OCI-LY7 (cell line): ENCODE measurements at regions not wholly inside any gene's neighbourhood (a gene's known extent, or its start where the extent isn't known, plus 50 kb on each side); places are given as distances from the start of the nearest gene placed in this dataset.
A peak's percentile ranks its signal among the peaks of the same experiment; 100 is the strongest.

Source experiments
- BruUV-seq: library from RNA; stranded (reverse); fragments of 400-500 nt; replicated peaks from 2 replicates; lab custom pipeline; 2021; lab: Mats Ljungman, UMichigan
- CTCF ChIA-PET: fragments of 300-600 bp; sonication (Branson Sonifier 250); formaldehyde crosslinking; loops from one replicate; lab custom pipeline; 2022; ENCODE audit warnings: antibody characterized with exemption; ENCODE audit not compliant: unreplicated experiment; lab: Charles Lee
- POLR2A ChIA-PET: fragments of 300-600 bp; sonication (Branson Sonifier 250); formaldehyde crosslinking; loops from one replicate; lab custom pipeline; 2022; ENCODE audit warnings: antibody characterized with exemption; lab: Charles Lee
- DNase-seq: peaks from one replicate; pipeline ENCODE4 v3.0.0-alpha.2; 2015; ENCODE audit warnings: low spot score
- H2AFZ ChIP-seq: fragments of 200-600 bp; sonication (generic), shearing (Covaris generic); 2 replicates; pipeline ENCODE4 v1.6.1; 2014; ENCODE audit warnings: mild to moderate bottlenecking, antibody characterized with exemption, low read length, moderate library complexity
- H3K27ac ChIP-seq: fragments of 200-600 bp; sonication (generic); 2 replicates; pipeline ENCODE4 v1.5.1; 2014; ENCODE audit warnings: mixed run types, low read depth, mild to moderate bottlenecking, moderate library complexity, low read length, inconsistent platforms; ENCODE audit not compliant: poor library complexity, severe bottlenecking
- H3K36me3 ChIP-seq: fragments of 200-600 bp; sonication (generic); 2 replicates; pipeline ENCODE4 v1.6.1; 2014; ENCODE audit warnings: mild to moderate bottlenecking, antibody characterized with exemption, low read length, moderate library complexity, mixed read lengths; ENCODE audit not compliant: insufficient read depth
- H3K4me1 ChIP-seq: fragments of 200-600 bp; sonication (generic); 2 replicates; pipeline ENCODE4 v1.5.1; 2014; ENCODE audit warnings: mild to moderate bottlenecking, low read length; ENCODE audit not compliant: insufficient read depth, poor library complexity, severe bottlenecking
- H3K4me2 ChIP-seq: fragments of 200-600 bp; sonication (generic); 2 replicates; pipeline ENCODE4 v1.6.1; 2014; ENCODE audit warnings: mild to moderate bottlenecking, low read length
- H3K4me3 ChIP-seq: fragments of 200-600 bp; sonication (generic); 2 replicates; pipeline ENCODE4 v1.5.1; 2014; ENCODE audit warnings: mild to moderate bottlenecking, low read depth, low read length; ENCODE audit not compliant: poor library complexity, severe bottlenecking
- H3K79me2 ChIP-seq: fragments of 200-600 bp; sonication (generic); 2 replicates; pipeline ENCODE4 v1.6.1; 2016; ENCODE audit warnings: low read depth, mild to moderate bottlenecking, low read length, moderate library complexity, mixed read lengths; ENCODE audit not compliant: insufficient read depth
- H3K9me2 ChIP-seq: fragments of 200-600 bp; sonication (generic); 2 replicates; pipeline ENCODE4 v1.6.1; 2016; ENCODE audit warnings: mild to moderate bottlenecking, low read length, mixed read lengths; ENCODE audit not compliant: insufficient read depth
- H3K9me3 ChIP-seq: fragments of 200-600 bp; sonication (generic); 2 replicates; pipeline ENCODE4 v1.6.1; 2014; ENCODE audit warnings: mild to moderate bottlenecking, mixed run types, low read length, mixed read lengths
- H4K20me1 ChIP-seq: fragments of 200-600 bp; sonication (generic); 2 replicates; pipeline ENCODE4 v1.6.1; 2014; ENCODE audit warnings: mild to moderate bottlenecking, antibody characterized with exemption, low read length, moderate library complexity, mixed read lengths; ENCODE audit not compliant: insufficient read depth
- CTCF ChIP-seq: fragments of 200-600 bp; sonication (generic); conservative IDR thresholded peaks from 2 replicates; pipeline ENCODE4 v1.5.1; 2014; ENCODE audit warnings: mild to moderate bottlenecking, antibody characterized with exemption, low read length, moderate library complexity, mixed read lengths
- EZH2phosphoT487 ChIP-seq: fragments of 200-600 bp; sonication (generic); IDR thresholded peaks from 2 replicates; pipeline ENCODE4 v1.6.1; 2018; ENCODE audit warnings: low read depth, borderline replicate concordance, mild to moderate bottlenecking, mixed run types, antibody characterized with exemption, low read length, moderate library complexity, mixed read lengths
- intact Hi-C: fragments of 100-400 bp; cut with micrococcal nuclease; formaldehyde crosslinking; loops from one replicate; pipeline ENCODE4 v1.10.0; 2022; ENCODE audit not compliant: unreplicated experiment

- Histone ChIP-seq H3K4me3 (no peak overlapping the region), H4K20me1 (no peaks in the 10 kb centered on the region), H3K79me2 (no peaks in the 10 kb centered on the region), H3K9me2 (no peaks in the 10 kb centered on the region), H3K4me2 (no peak overlapping the region), H3K4me1 (no peaks in the 10 kb centered on the region), H2AFZ (no peak overlapping the region), H3K9me3 (no peaks in the 10 kb centered on the region), H3K27ac (no peak overlapping the region), H3K36me3 (no peaks in the 10 kb centered on the region)
- intact Hi-C loops, result loop anchor here (10.0 kb wide), 1 partner anchor 62 kb away; no protein-coding TSS in a partner anchor
- POLR2A ChIA-PET, result interaction anchor here (0.7 kb wide), 1 partner anchor 13 kb away, joined by 5 read pairs; no protein-coding TSS in a partner anchor
- CTCF ChIA-PET, result no interaction called here
- TF ChIP-seq EZH2phosphoT487 (no peak), CTCF (no peak)
- DNase-seq, result no peak
- no TSS peak for BruUV-seq
Measured at GRCh38 chr9:2992427-2992826, 148.5 kb upstream of the PUM3 start.

GRCh38 chr9:2991292-2991691, 147.4 kb upstream of the PUM3 start:
- Histone ChIP-seq H3K9me2 (no peaks in the 10 kb centered on the region), H3K4me1 (no peaks in the 10 kb centered on the region), H2AFZ (no peak overlapping the region), H3K4me3 (no peak overlapping the region), H3K9me3 (no peaks in the 10 kb centered on the region), H4K20me1 (no peaks in the 10 kb centered on the region), H3K27ac (no peak overlapping the region), H3K36me3 (no peaks in the 10 kb centered on the region), H3K4me2 (no peak overlapping the region), H3K79me2 (no peaks in the 10 kb centered on the region)
- DNase-seq, result no peak
- intact Hi-C loops, result loop anchor here (10.0 kb wide), 1 partner anchor 64 kb away; no protein-coding TSS in a partner anchor
- BruUV-seq, result no TSS peak
- CTCF ChIA-PET, result no interaction called here
- POLR2A ChIA-PET, result interaction anchor here (0.5 kb wide), 1 partner anchor 410 kb away, joined by 4 read pairs; no protein-coding TSS in a partner anchor
- no peak for TF ChIP-seq EZH2phosphoT487
- peak; percentile 28; the same call in 1 of the 2 replicates for TF ChIP-seq CTCF

GRCh38 chr9:2987679-2988078, 143.8 kb upstream of the PUM3 start:
- intact Hi-C loops, result no loop called here
- Histone ChIP-seq H3K4me2 (no peak overlapping the region), H3K9me3 (no peaks in the 10 kb centered on the region), H3K9me2 (no peaks in the 10 kb centered on the region), H3K4me3 (no peak overlapping the region), H3K79me2 (no peaks in the 10 kb centered on the region), H3K4me1 (no peaks in the 10 kb centered on the region), H3K36me3 (no peaks in the 10 kb centered on the region), H3K27ac (no peak overlapping the region), H2AFZ (no peak overlapping the region), H4K20me1 (no peaks in the 10 kb centered on the region)
- CTCF ChIA-PET, result no interaction called here
- POLR2A ChIA-PET, result no interaction called here
- DNase-seq, result no peak
- TF ChIP-seq CTCF (no peak), EZH2phosphoT487 (no peak)
- BruUV-seq, result no TSS peak
